NOMO-1 treated with DMSO at 0.1 percent for 48 hours (cell line): ENCODE measurements at regions not wholly inside any gene's neighbourhood (a gene's known extent, or its start where the extent isn't known, plus 50 kb on each side); places are given as distances from the start of the nearest gene placed in this dataset.

Source experiments
- DNase-seq: peaks from one replicate; lab custom pipeline; 2025; ENCODE audit not compliant: unreplicated experiment; lab: John Stamatoyannopoulos, UW

DNA sequence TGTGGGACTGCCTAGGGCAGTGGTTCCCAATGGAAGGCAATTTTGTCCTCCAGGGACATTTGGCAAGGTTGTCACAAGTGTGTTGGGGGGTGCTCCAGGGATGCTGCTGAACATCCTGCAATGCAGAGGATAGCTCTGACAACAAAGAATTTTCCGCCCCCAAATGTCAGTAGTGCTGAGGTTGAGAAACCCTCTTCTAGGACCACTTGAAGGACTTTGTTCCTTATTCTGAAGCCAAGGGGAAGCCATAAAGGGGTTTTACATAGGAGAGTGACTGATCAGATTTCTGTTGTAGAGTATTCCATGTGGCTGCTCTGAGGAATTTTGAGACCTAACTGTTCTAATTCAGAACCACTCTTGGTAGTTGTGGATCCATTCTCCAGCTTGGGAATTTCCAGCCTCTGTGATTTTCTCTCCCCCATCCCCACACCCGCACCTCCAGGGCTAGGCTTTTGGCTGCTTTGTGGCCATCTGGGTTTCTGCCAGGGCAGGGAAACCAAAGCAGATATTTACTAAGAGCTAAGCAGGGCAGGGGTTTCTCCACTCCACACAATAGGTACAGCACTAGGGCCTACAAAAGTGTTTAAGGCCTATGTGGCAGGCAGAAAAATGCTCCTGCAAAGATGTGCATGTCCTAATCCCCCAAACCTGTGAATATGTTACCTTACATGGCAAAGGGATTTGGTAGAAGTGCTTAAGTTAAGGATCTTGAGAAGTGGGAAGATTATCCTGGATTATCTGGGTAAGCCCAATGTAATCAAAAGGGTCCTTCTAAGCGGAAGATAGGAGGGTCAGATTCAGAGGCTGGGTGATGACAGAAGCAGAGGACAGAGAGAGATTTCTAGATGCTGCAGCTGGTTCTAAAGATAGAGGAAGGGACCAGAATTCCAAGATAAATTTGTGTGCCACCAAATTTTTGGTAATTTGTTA lies 135.4 kb downstream of the TMEM17 start:
- no peak for DNase-seq

DNA sequence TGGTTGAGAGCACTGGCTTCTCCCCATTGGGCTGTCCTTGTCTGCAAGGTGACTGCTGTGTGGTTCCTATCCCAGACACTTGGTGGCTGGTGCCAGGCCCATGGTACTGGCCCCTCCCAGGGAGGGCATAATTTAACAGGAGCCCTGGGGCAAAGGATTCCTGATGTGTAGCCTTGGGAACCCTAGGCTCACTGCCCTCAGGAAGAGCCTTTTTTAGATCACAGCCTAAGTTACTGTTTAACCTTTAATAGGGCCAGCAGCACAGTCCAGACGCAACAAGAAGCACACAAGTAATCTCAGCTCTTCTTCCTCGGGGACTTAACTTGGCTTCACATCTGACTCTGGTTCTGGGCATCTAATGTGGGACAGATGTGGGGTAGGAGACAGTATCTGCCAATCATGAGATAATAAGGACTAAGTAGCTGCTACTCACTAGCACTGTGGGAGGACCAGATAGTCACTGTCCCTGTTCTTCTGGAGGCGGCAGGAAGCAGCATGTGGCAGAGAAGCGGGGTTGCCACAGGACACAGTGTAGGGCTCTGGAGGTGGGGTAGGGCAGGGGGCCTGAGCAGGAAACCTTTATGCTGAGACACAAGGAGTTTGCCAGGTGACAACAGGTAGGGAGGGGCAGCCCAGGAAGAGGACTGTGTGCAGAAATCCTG lies 136.3 kb downstream of the TMEM17 start:
- no peak for DNase-seq

DNA sequence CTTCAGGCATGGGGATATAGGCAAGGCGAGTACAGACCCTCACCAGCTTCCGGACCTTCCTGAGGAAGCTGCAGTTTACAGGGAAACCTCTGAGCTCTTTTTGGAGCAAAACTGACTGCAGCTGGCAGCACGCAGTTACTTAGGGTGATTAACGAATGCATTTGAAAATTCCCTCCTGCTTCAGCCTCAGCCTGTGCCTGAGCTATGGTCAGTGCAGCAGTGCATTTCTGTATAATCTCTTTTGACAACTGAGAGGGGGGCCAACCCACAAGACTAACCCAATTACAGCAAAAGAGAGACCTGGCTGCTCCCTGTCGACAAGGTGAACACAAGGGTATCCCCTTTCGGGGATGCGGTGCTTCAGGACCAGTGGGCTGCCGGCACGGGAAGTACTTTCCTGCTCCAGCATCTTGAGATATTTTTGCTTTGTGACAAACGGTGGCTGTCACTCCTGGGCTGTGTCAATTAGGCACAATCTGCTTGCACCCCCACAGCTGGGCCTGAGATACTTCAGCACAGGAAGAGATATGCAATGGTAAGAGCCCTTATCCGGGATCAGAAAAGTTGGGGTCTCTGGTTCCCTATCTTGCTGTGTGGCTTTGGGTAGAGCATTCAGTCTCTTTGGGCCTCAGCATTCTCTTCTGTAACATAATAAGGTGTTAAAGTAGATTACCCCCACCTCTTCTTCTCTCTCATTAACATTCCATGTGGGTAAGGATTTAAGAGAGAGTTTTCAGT lies 141.0 kb downstream of the TMEM17 start:
- DNase-seq, result no peak

DNA sequence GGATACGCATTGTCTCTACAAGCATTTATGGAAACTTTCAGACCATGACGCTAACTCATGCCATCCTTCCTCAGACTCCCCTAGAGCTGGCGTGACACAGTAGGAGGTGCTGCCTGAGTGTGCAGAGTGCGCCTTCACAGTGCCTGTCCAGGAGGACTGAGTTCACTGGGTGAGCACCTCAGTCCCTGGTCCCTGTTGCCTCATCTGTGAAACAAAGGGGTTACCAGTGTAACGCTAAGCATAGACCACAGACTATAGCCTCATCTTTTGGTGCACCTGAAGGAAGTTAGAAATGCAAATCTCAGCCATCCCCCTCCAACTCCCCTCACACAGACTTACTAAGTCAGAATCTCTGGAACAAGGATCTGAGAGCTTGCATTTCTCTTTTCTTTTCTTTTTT lies 142.8 kb downstream of the TMEM17 start:
- no peak for DNase-seq

DNA sequence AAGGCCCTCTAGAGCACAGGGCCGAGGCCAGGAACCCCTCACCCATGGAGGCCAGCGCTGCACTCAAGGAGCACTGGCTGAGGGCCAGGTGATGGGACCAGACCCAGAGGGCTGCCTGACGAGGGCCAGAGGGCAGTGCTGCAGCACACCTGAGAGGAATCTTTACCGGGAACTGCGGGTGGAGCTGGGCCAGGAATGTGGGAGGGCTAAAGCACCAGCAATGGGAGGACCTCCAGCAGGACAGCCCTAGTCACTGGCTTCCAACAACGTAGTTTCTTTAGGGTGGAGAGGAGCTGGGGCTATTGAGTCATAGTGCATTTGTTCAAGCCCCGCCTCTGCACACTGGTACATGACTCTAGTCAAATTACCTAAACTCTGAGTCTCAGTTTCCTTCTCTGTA lies 143.4 kb downstream of the TMEM17 start:
- no peak for DNase-seq

DNA sequence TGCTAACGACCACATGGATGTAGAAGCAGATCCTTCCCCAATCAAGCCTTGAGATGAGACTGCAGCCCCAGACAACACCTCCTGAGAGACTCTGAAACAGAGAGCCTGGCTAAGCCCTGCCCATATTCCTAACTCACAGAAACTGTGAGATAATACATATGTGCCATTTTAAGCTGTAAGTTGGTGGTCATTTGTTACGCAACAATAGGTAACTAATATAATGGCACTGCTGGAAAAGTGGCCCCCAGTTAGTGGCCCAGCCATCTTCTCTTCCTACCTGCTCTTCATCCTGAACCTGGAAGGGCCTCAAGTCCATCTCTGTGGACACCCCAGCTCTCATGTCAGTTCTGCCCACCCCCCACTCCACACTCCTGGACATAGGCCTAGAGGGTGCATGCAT lies 144.0 kb downstream of the TMEM17 start:
- no peak for DNase-seq

DNA sequence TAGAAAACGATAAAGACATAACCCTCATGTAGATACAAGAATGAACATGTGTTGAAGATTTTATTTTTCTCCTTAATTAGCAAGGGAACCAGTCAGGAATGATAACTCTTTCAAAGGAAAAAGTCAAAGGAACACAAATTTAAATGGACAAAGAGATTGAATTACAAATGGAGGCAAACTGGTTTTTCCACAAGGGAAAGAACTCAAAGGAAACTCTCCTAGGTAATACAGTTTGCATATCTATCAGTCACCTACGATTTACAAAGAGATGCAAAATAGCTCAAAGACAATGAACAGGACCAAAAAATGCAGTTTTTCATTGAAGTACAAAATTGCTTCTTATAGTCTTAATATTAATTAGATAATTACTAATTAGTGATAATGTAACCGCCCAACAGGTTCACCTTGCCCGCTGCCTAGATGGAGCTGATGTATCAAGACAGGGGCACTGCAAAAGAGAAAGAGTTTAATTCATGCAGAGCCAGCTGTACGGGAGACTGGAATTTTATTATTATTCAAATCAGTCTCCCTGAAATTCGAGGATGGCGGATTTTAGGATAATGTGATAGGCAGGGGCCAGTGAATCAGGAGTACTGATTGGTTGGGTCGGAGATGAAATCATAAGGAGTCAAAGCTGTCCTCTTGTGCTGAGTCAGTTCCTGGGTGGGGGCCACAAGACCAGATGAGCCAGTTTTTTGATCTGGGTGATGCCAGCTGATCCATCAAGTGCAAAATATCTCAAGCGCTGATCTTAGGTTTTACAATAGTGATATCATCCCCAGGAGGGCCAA lies 151.0 kb downstream of the TMEM17 start:
- DNase-seq, result no peak

DNA sequence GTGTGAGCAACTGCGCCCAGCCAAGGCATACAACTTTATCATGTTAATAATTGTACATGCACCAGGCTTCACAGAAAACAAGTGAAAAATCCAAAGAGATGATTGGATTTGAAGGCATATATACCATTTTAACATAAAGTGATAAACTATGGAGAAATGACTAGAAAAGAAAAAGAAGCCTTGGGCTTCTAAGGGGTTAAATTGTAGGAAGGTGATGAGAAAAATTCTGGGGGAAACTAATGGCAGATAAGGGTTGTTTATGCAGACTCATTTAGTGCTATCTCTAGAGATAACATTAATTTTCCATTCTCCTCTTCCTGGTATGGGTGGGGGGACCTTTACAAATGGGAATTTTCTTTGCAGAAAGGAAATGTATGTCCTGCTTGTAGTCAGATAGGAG lies 154.0 kb downstream of the TMEM17 start:
- no peak for DNase-seq

DNA sequence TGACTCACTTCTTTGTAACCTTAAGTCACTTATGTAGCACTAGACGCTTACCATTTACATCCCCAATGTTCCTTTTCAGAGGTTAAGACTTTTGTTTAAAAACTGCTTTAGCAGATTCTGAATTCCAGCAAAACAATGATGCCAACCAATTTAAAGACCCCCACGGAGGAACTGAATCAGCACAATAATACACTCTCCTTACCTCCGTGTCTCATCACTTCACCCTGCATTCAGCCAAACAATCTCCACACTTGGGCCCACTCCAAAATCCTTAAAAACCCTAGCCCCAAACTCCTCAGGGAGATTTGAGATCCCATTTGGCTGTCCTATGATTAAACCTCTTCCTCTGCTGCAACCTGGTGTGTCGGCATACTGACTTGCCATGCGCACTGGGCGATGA lies 153.9 kb downstream of the B3GNT2 start:
- no peak for DNase-seq

DNA sequence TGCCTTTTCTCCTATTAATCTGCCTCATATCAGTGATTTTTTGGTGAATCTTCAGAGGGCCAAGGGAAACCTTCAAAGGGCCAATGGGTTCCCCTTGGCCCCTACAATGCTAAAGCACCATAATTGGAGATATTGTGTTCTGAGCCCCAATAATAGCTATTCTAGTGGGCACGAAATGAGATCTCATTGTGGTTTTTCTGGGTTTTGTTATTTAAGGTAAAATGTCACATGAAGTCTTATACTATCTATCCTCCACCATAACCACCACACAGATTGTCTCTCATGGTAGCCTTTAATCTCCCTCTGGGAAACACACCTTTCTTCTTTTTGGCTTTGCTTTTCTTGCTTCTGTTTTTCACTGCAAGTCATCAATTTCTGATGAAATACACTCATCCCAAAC lies 152.8 kb downstream of the B3GNT2 start:
- no peak for DNase-seq

DNA sequence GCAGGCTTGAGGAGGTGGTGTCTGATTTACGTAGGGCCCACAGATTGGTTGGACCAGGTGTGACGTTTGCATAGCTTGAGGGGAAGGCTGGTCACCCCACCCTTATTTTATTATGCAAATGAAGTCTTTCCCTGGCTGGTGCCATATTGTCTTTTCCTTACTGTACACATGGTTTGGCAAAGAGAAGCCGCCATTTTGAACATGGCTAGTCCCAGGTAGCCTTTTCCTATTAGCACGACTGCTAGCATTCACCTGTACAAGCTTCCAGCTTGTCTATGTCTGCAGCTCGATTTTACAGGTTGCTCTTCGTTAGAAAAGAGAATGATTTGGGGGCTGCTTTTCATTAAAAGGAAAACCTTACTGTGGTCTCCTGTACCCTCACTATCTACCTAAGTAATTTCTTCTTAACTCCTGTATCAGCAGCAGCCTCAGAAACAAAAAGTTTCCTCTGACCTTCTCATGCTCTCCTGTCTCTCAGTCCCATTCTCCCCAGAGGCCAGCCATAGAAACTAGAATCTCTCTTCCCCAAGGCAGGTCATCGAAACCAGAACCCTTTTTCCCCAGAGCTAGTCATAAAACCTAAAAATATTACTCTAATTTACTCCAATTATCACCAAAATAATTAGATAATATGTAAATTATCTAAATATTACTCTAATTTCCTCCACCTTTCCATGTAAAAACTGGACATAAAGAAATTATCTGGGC lies 151.8 kb downstream of the B3GNT2 start:
- no peak for DNase-seq

DNA sequence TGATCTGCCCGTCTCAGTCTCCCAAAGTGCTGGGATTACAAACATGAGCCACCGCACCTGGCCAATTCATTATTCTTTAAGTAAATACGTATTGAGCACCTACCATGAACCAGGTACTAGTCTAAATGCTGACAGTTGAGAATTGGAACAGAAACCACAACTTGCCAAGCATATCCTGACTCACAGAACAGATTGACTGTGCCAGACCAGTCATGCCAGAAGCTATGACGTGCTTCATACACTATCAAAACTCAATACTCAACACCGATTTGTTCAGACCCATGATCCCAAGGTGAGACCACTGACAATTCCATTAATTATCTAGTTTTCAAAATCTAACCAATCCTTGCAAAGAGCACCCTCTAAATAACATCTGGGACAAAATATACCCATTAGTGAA lies 148.6 kb downstream of the B3GNT2 start:
- no peak for DNase-seq

DNA sequence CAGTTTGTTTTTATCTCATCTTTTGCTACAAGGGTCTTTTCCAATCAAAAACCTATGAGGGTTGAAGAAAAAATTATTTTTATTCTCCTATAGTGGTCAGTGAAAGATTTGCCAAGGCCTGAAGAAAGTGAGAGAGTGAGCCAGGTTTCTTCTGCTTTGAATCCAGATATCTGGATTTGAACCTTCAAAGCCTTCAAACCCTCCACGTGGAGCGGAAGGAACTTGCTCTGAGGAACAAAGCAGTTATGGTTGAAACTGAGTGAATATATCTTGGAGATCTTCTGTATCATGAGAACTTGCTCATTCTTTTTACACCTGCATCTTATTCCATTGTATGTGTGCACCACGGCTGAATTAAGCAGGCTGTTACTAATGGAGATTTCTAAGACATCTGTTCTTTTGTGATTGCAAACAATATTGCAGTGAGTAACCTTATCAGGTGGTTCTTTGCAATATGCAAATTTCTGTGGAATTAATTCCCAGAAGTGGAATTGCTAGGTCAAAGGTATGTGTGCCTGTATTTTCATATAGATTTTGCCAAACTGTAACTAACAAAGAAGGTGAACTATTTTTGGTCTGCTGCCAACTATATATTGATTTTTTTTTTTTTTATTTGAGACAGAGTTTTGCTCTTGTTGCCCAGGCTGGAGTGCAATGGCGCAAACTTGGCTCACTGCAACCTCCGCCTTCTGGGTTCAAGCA lies 147.9 kb downstream of the B3GNT2 start:
- DNase-seq, result no peak

DNA sequence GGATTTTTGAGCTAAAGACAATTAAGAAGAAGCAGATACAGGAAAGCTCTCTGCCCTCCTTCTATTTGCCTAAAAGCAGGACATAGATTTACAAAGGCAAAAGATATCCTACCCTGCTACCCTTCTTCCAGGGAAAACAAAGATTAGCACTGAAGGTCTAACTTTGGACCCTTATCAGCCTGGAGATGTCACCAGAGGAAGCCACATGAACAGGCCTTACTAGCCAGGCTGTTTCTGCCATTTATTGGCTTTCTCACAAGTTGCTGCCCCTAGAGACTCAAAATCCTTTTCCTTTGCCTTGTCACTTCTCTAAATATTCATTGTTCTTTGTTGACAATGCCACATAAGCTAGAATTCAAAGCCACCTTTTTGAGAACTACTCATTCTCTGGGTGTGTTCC lies 147.3 kb downstream of the B3GNT2 start:
- DNase-seq, result no peak

DNA sequence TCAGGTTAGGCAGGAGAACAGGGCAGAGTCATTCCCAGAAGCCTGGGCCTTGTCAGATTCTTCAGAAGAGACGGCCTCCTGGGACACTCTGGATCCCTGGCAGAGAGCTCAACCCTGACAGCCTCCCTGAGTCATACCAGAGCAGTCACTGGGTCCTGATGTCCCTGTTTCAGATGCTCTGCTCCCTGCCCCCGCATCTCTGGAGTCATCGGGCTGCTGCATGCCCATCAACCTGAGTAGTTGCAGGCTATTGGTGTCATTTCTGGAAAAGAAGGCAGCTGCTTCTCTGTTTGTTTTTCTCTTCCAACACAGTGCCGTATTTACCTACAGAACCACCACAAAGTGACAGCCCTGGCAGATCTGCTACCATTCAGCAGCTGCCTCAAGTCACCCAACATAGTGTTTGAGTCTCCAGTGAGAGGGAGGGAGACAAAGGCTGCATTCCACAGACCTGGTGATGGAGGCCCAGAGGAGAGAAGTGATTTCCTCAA lies 145.1 kb downstream of the B3GNT2 start:
- DNase-seq, result no peak

DNA sequence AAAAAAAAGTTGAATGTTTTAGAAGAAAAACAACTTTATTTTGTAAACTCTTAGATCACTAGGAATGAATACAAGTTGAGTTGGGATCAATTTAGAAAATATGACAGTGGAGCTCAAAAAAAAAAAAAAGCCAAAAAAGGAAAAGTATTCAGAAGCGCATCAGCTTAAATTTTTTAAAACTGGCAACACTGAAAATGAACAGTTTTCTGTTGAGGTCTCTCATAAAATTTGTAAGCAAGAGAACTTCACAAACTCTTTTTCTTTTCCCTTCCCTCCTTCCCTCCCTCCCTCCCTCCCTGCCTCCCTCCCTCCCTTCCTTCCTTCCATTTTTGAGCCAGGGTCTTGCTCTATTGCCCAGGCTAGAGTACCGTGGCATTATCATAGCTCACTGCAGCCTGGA lies 143.9 kb downstream of the B3GNT2 start:
- no peak for DNase-seq

DNA sequence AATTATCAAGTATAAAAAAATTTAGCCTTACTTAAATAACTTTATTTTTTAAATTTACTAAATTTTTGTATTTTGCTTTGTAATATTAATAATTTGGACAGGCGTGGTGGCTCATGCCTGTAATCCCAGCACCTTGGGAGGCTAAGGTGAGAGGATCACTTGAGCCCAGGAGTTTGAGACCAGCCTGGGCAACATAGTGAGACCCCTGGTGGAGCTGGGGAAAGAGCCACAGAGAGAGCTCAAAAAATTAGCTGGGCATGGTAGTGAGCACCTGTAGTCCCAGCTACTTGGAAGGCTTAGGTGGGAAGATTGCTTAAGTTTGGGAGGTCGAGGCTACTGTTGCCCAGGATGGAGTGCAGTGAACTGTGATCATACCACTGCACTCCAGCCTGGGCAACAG lies 143.5 kb downstream of the B3GNT2 start:
- no peak for DNase-seq

DNA sequence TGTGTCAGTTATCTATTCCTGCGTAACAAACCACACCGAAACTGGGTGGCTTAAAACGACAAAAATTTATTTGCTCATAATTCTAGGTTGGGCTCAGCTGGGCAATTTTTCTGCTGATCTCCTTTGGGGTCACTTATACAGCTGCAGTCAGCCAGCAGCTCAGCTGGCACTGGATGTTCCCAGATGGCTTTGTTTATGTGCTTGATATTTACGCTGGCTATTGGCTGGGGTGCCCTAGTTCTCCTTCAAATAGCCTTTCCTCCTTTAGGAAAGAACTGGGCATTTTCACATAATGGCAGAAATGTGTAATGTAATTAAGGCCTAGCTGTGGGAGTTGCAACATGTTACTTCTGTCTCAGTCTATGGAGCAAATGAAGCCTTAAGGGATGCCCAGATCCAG lies 142.2 kb downstream of the B3GNT2 start:
- no peak for DNase-seq

DNA sequence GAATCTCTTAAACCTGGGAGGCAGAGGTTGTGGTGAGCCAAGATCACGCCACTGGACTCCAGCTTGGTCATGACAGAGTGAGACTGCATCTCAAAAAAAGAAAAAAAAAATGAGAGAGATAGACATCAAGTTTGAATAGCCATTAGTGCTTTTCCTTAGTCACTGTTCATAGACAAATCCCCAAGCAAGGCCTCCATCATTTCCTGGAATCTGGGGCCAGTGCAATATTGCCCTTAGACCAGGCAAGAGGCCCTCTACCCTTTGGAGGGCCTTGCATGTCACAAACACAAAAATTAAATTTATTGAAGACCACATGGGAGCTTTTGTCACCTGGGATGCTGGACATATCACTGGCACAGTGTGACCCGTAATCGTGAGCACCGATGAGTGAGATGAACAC lies 141.5 kb downstream of the B3GNT2 start:
- no peak for DNase-seq

DNA sequence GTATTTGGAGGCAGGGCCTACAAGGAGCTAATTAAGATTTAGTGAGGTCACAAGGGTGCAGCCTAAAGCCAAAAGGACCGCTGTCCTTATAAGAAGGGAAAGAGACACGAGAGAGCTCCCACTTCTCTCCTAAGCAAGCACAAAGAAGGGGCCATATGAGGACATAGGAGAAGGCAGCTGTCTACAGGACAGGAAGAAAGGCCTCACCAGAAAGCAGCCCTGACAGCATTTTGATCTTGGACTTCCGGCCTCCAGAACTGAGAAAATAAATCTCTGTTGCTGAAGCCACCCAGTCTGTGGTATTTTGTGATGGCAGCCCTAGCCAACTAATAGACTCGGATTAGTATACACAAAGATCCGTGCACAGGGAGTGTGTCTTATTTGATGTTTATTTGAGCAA lies 139.7 kb downstream of the B3GNT2 start:
- no peak for DNase-seq
